ENCODE measurements at regions not wholly inside any gene's neighbourhood (a gene's known extent, or its start where the extent isn't known, plus 50 kb on each side); places are given as distances from the start of the nearest gene placed in this dataset.

DNA sequence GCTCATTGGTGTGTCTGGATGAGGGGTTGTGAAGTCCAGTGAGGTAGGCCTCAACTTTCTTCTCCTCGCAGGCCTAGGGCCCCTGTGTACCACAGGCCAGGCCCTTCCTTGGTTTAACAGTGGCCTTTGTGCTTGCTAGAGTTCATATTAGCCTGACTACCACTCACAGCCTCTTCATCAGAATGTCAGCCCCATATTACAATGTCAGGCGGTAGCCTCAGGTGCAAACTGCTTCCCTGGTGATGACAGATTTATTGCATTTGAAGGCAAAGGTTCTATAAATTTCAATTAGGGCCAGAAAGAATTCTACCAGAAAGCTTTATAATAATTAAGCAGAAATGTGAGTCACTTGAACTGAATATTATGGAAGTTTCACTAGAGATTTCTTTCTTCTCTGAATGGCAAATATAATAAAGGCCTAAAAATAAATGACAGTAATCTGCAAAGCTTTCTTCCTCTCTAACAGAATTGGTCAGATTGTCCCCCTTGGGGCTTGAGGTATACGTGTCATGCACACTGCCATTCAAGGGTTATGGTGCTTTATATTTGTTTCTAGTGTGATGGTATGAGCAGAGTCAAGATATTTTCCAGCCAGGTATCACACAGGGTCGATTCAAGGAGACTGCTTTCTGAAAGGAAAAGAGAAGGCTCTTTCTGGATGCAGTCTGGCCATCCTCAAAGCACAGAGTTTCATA, 210.3 kb downstream of the CWF19L2 start:
- Histone ChIP-seq H3K27me3 (no peaks in the 10 kb centered on the region), H3K9me3 (no peaks in the 10 kb centered on the region), H3K4me1 (no peaks in the 10 kb centered on the region), H3K4me3 (no peak overlapping the region), H3K36me3 (no peaks in the 10 kb centered on the region), H3K27ac (no peak overlapping the region)
- intact Hi-C loops (cut with DNase I; ENCODE audit: low total_unique reads) = no loop called here
- TF ChIP-seq POLR2A (IDR thresholded peaks at IDR 0.05) = no peak
- TF ChIP-seq, protein P1, sequence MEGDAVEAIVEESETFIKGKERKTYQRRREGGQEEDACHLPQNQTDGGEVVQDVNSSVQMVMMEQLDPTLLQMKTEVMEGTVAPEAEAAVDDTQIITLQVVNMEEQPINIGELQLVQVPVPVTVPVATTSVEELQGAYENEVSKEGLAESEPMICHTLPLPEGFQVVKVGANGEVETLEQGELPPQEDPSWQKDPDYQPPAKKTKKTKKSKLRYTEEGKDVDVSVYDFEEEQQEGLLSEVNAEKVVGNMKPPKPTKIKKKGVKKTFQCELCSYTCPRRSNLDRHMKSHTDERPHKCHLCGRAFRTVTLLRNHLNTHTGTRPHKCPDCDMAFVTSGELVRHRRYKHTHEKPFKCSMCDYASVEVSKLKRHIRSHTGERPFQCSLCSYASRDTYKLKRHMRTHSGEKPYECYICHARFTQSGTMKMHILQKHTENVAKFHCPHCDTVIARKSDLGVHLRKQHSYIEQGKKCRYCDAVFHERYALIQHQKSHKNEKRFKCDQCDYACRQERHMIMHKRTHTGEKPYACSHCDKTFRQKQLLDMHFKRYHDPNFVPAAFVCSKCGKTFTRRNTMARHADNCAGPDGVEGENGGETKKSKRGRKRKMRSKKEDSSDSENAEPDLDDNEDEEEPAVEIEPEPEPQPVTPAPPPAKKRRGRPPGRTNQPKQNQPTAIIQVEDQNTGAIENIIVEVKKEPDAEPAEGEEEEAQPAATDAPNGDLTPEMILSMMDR (IDR thresholded peaks at IDR 0.05) = no peak
- no peak for DNase-seq

DNA sequence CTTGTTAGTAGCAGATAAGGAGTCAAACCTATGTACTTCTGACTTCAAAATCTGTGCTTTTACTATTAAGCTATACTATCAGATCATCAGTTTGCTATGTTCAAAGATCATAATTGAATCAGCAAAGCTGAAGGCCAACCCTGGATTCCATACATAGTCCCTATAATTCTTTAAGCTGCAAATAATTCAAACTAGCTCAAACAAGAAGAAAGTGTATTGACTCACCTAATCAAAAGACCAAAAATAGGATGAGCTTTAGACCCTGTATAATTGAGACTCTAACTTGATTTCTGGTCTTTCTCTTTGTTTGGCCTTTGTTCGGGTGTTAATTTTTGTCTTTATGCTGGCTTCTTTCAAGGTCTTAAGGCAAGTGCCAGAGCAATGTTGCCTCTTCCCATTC, 213.7 kb downstream of the CWF19L2 start:
- Histone ChIP-seq H3K27ac (no peak overlapping the region), H3K4me3 (no peak overlapping the region), H3K9me3 (no peaks in the 10 kb centered on the region), H3K36me3 (no peaks in the 10 kb centered on the region), H3K27me3 (no peaks in the 10 kb centered on the region), H3K4me1 (no peaks in the 10 kb centered on the region)
- intact Hi-C loops (cut with DNase I; ENCODE audit: low total_unique reads) = no loop called here
- no peak for TF ChIP-seq POLR2A (IDR thresholded peaks at IDR 0.05)
- TF ChIP-seq, protein P1 (IDR thresholded peaks at IDR 0.05) = no peak
- DNase-seq = no peak

DNA sequence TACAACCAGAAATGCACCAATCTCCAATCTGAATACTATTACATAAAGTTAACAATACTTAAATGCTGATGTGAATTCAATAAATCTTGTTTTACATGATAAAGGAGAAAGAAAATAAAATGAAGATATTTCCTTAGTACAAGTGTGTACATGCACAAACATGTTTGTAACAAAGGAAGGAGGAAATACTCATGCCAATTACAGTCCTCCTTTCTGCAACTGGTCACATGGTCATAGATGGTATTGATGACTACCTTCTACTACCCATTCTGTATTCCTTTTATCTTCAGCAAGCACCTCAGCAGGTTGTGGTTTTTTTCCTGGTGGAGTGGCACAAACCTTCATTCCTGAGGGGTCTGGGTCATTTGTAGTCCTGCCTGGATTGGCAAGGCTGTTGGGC, 214.2 kb upstream of the GUCY1A2 start:
- intact Hi-C loops (cut with DNase I; ENCODE audit: low total_unique reads) = no loop called here
- no peak for TF ChIP-seq POLR2A (IDR thresholded peaks at IDR 0.05)
- TF ChIP-seq, protein P1 (IDR thresholded peaks at IDR 0.05) = no peak
- no peaks in the 10 kb centered on the region for H3K4me1 ChIP-seq
- no peak overlapping the region for H3K4me3 ChIP-seq
- H3K27me3 ChIP-seq = no peaks in the 10 kb centered on the region
- H3K9me3 ChIP-seq = no peaks in the 10 kb centered on the region
- no peaks in the 10 kb centered on the region for H3K36me3 ChIP-seq
- no peak overlapping the region for H3K27ac ChIP-seq
- no peak for DNase-seq

DNA sequence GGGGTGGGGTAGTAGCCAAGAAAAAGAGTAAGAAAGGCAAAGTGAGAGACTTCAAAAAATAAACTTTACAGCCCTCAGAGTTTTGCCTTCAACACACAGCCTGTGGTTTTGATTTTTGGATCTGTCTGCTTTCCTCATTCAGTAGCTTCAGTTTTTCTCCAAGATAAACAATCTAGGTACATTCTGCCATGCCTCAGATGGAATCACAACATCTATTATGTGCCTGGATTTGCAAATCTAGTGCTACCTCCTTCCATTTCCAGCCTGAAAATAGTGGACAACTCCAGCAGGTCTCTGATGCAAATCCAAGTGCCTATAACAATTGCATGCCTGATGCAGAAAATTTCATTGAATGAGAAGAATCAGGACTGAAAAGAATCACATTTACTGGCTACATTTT, 206.6 kb upstream of the GUCY1A2 start:
- Histone ChIP-seq H3K9me3 (no peaks in the 10 kb centered on the region), H3K27me3 (no peaks in the 10 kb centered on the region), H3K27ac (no peak overlapping the region), H3K4me3 (no peak overlapping the region), H3K36me3 (no peaks in the 10 kb centered on the region), H3K4me1 (no peaks in the 10 kb centered on the region)
- intact Hi-C loops (cut with DNase I; ENCODE audit: low total_unique reads) = no loop called here
- TF ChIP-seq POLR2A (IDR thresholded peaks at IDR 0.05) = no peak
- TF ChIP-seq, protein P1 (IDR thresholded peaks at IDR 0.05) = no peak
- no peak for DNase-seq

DNA sequence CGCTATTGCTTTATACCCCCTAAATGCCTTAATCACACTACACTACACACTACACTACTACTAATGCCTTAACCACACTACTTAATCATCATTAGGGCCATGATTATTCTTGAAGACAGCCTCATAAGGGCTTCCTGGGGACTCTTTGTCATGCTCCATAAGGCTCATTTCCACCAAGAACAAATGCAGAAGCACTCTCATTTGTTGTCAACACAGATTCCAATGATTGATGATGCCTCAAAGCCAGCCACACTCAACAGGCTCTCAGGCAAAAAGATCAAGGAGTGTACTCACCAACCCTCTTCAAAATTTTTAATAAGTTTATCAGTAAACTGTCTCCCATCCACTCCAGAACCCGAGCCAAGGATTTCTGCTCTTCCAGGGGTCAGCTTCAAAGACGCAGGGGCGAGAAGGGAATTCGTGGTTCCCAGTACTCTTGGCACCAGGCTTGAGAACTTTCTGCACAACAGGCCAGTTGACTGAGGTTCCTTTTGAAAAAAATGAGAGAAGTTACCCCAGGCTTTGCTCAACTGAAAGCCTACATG, 204.7 kb upstream of the GUCY1A2 start:
- Histone ChIP-seq H3K4me1 (no peaks in the 10 kb centered on the region), H3K9me3 (no peaks in the 10 kb centered on the region), H3K27me3 (no peaks in the 10 kb centered on the region), H3K36me3 (no peaks in the 10 kb centered on the region), H3K27ac (no peak overlapping the region), H3K4me3 (no peak overlapping the region)
- no peak for TF ChIP-seq POLR2A (IDR thresholded peaks at IDR 0.05)
- no peak for DNase-seq
- intact Hi-C loops (cut with DNase I; ENCODE audit: low total_unique reads) = no loop called here

Measured in uterus (tissue), 3 donors.